HG02938 (cell line): ENCODE measurements at regions not wholly inside any gene's neighbourhood (a gene's known extent, or its start where the extent isn't known, plus 50 kb on each side); places are given as distances from the start of the nearest gene placed in this dataset.

Experiments
- ATAC-seq: cut with Tn5 transposase; IDR thresholded peaks from one replicate; pipeline ENCODE4 v1.9.1; 2021; ENCODE audit warnings: mild to moderate bottlenecking, moderate library complexity; ENCODE audit not compliant: unreplicated experiment

DNA sequence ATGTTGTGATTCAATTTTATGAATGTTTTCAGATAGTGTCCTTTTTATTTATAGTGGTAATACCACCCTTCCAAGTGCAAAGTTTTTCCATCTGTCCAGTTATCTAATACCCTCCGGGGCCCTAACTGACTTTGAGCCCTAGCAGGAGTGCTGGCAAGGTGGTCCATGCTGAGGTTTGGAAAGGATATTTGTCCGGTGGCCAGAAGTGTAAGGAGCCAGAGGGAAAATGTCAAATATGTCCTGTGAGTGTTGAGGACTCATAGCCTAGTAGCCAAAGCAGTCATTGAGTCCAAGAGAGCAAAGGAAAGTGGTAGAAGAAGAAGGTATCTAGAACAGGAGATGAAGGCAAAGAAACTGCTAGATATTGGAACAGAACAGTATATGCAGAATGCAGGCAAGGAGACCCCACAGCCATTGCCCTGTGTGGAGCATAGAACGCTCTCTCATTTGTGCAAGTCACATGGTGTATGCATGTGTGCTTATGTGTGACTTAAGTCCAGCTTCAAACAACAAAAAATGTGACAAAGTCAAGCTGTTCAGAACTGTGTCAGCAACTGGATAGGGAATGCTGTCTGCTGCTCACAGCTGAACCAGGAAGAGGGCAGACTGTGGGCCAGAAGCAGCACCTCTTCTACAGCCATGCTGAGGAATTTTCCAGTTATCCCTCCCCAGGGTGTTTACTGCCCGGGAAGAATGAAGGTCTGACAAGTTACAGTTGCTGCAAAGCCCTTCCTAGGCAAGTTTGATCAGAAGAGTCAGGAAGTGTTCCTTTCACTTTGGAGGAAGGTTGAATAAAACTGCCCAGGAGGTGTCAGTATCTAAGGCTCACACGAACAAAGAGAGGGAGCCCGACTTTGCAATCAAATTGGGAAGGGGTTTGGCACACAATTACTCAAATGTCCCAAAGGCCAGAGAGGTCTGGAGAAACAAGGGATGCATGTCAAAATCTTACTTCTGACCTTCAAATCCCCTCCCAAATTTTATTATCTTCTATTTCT lies 463.3 kb upstream of the DMAC1 start:
- ATAC-seq: no peak

DNA sequence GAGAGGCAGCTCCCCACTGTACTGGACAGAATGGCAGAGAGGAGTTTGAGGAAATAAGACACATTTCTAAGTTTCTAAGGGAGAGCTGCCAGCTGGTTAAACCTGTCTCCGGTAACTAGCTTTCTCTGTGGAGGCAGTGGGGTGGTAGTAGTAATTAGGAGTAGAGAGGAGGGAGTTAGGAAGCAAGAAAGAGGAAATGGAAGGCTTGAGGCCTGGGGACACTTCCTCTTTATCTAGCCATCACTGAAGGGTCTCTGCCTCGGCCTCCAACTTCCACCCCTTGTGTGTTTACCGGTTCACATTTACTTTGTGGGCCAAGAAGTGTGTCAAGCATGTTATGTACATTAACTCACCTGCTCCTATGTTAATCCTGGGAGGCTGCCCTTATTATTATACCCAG lies 462.2 kb upstream of the DMAC1 start:
- no peak for ATAC-seq

DNA sequence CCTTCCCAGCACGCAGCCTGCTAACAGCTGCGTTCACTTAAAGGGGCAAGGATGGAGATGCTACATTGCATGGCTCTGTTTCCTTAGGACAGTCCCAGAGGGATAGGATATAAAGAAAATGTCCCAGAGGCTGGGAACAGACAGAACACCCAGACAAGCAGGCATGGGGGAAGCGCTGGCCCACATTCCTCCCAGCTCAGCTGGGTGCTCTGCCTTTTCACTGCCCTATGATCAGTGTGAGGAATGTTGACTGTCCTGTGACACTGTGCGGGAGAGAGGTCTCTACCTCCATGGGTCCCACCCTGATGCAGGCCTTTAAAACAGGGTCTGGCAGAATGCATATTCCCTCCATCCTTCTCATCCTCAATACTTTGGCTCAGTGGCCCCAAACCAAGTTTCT lies 459.4 kb upstream of the DMAC1 start:
- ATAC-seq: no peak

DNA sequence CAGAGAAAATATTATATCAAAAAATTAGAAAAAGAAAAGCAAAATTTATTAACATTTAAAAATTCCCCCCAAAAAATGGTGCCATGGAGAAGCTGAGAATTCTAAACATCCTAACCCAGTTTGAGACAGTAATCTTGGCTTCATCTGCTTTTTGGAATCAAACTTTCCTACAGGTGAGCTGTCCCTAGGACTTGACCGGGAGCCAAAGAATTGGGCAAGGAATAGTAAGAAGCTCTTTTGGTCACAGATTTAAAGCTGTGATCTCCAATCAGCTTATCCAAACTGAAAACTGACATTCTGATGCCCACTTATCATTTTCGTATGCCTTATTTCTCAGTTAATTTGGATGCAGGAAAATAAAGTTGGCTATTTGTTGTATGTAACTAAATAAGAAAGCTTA lies 457.3 kb upstream of the DMAC1 start:
- no peak for ATAC-seq

DNA sequence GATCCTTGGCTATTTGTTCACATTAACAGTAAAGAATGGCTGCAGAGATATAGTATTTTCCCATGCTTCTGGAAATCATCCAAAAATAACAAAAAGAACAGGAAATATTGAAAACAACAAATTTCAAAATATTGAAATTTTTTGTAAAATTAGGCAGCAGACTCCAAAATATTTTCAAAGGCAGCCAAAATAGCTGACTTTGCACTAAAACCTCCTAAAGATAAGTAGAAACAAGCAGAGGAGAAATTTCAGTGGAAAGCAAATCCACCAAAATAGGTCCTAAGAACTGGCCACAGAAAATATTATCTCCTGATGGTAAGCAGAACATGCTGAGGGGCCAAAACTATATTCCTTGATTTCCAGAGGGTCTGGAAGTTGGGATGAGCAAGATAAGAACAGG lies 456.3 kb upstream of the DMAC1 start:
- ATAC-seq: no peak

DNA sequence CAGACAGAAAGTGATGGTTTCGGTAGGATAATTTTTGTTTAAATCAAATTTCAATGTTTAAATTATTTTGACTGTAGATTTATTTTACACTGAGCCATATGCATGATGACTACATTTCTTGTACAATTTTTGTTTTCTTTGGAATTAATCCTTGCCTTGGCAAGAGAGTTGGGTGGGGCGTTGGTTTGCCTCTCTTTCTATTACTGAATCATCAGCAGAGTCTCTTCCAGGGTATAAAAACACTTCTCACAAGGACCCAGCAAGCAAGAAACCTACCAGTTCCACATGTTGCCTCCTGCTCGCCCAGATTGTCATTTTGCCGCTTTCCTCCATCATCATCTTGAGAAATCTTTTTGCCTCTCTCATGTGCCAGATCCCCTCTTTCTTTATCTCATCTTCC lies 455.0 kb upstream of the DMAC1 start:
- ATAC-seq: no peak

DNA sequence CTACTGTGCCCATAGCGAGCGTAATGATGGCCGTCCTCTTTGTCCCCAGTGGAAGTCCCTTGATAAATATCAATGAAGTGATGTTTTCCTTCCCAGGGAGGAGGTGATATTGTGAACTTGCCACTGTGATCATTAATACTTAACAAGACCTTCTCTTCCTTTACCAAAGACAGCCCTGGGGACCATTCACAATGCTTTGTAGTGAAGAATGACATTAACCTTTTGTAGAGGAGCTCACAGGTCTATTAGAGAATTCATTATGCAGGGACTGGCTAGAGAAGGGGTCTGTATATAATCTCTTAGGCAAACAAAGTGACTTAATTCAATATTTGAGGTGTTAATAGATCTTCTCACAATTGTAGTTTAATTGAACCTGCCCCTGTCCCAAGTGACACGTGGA lies 452.9 kb upstream of the DMAC1 start:
- ATAC-seq: no peak

DNA sequence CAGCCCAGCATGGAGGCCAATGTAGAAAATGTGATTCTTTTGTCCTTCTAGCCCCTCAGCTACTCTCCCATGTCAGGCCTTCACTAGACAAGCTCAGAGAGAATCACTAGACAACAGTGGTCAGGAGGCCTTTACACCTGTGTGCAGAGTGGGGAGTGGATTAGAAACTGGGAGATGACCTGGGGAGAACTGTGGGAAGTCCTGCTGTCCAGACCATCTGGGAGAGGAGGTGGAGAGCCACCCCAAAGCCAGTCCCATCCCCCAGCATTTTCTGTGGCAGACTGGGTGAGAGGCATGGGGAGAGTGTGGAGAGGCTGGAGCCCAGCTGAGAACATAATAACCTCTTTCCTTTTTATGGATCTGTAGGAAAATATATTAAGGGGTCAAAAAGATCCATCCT lies 452.0 kb upstream of the DMAC1 start:
- no peak for ATAC-seq

DNA sequence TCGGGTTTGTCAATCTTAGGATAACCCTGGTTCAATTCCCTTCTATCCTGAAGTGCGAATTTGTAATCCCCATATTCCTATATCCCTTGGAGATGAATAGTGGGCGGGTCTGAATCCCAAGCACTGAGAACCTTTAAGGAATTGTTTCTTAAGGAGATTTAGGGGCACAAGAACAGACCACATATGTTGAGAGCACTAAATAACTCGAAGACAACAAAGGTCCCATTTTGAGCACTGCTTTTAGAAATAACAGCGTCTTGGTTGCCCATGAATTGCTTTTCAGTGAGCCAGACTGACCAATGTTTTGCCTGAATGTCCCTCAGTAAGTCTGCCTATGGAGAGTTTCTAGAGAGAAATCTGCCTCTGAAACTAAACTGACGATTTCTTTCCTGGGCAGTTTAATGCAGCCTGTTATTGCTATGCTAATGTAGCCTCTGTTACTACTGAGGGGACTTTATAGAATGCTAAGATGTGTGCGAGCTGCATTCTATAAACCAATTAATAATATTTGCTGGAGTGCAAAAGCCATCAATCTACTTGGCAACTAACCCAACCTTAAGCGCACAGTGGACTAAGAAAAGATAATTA lies 445.0 kb upstream of the DMAC1 start:
- ATAC-seq: no peak

DNA sequence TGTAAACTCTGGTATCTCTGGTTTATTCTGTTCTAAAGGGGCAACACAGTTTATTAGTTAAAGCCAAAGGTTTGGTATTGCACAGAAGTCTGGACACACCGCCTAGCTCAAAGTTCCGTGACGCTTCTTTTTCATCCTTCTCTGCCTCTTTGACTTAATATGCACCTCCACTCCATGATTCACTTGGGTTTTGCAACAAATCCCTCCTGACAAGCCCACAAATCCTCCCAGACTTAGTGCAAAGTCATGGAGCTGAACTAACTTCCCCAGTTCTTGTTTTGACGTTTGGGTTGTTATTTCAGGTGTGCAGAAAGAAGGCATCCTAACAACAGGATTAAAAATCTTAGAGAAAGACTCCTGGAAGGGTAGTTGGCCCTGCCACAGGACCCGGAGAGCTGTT lies 441.6 kb upstream of the DMAC1 start:
- no peak for ATAC-seq

DNA sequence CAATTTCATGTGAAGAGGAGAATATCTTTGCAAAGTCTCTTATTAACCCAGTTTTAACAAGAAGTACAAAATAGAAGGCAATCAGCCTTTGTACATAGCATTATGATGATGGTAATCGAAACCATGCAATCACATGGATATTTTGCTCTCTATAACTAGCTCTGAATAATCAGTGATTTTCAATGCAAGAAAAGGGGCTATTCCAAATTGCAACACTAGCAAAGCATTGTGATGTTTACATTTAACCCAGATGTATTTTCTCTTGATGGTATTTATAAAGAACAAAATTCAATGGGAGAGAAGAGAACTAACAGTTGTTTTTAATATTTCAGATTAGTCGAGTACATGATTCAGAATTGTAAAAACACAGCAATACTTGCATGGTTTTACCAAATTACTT lies 437.5 kb upstream of the DMAC1 start:
- ATAC-seq: no peak

DNA sequence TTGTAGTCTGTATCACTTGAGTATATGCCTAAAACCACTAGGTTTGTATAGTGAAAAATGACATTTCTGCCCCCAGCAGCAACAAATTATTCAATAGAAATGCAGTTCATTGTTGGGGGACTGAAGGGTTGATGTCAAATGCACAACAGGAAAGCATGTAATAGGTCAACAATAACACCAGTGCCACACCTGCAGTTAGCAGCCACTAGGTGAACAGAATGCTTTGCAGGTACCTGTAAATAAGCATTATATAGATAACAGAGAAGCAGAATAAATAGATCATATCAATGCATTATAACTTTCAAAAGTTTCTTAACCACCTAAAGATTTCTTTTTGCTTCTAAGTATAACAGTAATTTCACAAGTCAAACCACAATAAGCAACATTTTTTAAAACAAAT lies 435.9 kb upstream of the DMAC1 start:
- no peak for ATAC-seq

DNA sequence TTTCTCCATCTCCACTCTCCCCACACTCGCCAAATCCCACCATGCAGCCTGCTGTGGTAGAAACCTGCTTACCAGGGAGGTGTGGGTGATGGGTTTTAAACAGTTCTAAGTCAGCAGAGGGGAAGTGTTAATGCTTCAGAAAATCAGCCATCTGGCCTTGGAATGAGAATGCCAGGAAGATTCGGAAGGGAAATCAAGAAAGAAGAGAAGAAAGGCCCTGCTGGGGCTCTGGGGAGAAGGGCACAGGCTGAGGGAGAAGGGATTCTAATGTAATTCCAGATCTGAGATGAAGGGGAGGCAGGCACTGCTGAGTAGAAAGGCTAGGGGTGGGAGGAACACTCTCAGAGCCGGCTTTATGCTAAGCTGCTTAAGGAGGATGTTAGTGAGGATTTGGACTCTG lies 434.7 kb upstream of the DMAC1 start:
- no peak for ATAC-seq

DNA sequence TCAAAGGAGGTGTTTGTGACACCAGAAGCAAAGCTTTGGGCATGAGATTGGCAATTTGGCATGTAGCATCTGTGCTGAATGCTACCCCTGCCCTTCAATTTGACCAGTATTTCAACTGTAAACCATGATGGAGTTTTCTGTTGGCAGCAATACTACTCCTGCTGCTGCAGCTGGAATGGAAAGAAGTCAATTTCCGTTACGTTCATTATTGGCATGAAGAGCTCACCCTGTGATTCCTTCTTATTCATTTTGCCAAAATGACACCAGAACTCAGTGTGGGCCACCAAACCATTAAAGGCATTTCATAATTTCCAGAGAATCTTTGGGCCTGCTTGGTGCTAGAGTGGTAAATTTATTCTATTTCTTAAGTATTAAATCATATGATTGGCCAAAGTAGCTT lies 433.1 kb upstream of the DMAC1 start:
- ATAC-seq: no peak

DNA sequence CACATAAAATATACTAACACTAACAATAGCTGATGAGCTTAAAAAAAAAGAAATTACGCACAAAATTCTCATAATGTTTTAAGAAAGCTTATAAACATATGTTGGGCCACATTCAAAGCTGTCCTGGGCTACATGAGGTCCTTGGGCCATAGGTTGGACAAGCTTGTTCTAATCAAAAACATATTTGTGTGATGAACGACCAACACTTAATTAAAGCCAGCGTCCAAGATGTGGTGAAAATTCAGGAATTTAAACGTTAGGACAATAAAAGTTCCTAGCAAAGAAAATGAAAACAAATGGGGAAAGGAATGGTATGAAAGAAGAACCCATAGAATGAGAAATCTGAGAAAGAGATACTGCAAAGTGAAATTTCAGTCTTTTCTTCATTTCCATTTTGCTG lies 429.6 kb upstream of the DMAC1 start:
- no peak for ATAC-seq

DNA sequence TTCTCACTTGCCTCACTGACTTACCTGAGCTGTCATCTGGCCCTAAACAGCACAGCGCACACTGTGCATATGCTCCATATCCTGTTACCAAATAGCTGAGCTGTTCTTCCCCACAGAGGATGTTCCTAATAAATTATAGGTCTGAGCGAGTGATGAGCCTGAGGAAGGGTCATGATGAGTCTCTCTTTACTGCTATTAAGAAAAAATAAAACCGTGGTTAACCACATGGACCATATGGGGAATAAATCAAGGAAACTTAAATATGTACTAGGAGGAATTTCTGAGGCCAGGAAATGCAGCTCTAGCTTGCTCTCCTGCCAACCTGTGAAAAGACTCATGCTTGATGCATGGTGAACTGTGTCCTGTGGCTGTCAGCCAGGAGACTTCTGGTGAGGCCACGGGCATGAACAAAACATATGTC lies 424.8 kb upstream of the DMAC1 start:
- ATAC-seq: no peak

DNA sequence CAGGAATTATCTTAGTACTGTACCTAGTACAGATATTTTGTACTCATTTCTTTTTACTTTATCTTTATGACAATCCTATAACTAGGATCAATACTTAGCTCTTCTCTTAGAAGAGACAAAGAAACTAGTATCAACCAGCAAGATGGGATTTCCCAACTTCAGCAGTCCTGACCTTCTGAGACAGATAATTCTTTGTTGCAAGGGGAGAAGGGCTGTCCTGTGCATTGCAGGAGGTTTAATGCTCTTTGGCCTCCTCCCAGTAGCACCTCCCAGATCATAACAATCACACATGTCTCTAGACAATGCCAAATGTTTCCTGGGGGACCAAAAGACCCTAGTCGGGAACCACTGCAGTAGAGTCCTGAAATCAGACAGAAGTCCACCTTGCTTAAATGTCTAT lies 424.3 kb upstream of the DMAC1 start:
- ATAC-seq: no peak

DNA sequence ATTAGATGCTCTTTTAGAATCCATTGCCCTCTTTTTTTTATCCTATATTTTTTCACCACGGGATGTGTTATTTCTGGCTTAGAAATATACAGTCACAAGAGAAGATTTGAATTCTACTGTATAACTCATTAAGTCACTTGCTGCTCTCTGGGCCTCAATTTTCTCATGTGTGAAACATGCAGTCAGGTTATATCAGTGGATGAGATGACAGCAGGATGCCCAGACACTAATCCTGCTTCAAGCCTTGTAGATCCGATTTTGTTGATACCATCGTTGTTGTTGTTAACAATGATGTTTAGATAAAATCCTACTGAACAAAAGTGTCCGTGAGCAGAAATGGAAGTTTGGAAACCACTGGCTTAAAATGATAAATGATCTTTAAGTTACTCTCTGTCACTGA lies 421.9 kb upstream of the DMAC1 start:
- ATAC-seq: no peak

DNA sequence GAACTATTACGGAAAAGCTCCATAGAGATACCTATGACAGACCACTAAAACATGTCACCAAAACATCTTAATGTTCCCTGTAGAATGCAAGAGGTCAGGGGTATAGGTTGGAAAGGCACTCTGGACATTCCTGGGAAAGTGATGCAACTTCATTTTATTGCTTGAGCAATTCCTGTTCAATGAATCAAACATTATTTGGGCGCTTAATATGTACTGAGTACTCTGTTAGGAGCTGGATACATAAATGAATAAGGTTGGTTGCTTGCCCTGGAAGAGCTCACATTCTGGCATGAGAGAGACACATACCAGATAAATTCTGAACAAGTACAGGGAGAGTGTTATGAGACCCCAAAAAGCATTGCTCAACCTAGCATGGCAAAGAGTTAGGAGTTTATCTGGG lies 408.9 kb upstream of the DMAC1 start:
- no peak for ATAC-seq

DNA sequence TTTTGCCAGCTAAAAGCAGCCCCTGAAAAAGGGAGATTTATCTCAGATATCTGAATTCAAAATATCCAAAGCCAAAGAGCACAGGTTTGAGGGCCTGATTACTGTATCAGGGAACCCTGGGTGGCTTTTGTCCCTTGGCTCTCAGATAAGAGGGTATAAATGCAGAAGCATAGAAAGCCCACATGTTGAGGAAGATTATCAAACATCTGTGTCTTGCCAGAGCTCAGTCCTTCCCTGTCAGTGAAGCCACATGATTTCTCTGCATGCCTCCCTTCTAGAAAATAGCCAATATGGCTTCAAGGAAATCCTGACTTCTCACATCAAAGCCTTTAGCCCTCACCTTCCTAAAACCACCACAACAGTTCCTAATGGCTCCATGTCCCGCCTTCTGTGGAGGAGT lies 408.0 kb upstream of the DMAC1 start:
- ATAC-seq: no peak

DNA sequence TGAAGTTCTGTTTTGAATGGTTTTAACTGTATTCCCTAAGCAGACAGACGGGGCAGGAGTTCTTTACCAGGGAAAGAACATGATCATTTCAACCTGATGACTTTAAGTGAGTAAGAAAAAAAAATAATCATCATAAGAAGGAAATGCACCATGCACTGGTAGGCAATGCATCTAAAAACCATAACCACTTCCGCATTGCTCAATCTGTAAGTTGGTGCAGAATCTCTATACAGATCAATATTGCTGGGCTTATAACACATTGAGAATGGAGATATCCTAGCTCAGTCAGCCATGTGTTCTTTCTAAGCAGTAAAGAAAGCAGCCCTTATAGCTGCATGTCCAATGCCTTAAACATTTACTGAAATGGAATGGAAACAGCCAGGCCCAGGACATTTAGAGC lies 407.1 kb upstream of the DMAC1 start:
- ATAC-seq: no peak

DNA sequence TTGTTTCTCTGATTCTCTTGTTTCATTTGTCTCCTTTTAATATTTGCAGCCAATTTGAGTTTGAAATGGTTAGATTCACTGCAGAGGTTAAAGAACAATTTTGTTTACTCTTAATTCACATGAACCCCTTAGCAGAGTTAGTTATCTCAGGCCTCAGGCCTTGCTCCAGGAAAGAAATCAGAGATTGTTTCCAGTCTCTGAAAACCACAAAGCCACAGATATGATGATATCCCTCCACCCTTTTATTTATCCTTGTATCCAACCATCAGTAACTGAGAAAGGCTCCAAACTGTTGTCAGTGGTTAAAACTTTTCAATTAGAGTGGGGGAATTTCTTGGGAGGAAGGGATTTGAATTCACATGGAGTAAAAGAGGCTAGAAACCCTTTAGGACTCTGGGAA lies 406.0 kb upstream of the DMAC1 start:
- no peak for ATAC-seq

DNA sequence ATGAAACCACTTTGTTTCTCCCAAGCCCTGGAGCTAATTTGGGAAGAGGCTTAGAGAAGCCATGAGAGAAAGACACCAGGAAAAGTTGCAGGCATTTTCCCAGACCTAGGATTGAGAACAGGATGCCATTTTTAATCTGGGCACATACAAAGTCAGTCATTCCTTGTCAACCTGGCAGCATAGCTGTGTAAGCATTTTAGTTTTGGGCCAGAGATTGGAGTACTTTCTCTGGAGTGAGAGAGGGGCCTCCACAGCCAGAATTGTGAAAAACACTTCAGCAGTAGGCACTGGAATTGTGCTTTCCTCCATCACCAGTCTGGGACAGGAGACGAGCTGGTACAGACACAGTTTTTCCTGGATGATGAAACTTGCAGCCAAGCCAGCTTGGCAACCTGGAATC lies 390.3 kb upstream of the DMAC1 start:
- no peak for ATAC-seq
